Gastroesophageal sphincter (tissue), 4 donors: ENCODE measurements at regions not wholly inside any gene's neighbourhood (a gene's known extent, or its start where the extent isn't known, plus 50 kb on each side); places are given as distances from the start of the nearest gene placed in this dataset.

Experiments
- ATAC-seq: fragments of 150-250 bp; one replicate; pipeline ENCODE4 v1.9.1; 2016; ENCODE audit warnings: mild to moderate bottlenecking, moderate library complexity
- H3K27ac ChIP-seq, 4 donors: fragments of 200-600 bp; sonication (generic) in 3 of 4; 1 replicate in 3 of 4; 2 replicates in 1 of 4; pipeline ENCODE4 v1.5.1; 2016 to 2019
- H3K27me3 ChIP-seq: fragments of 200-600 bp; sonication (generic); one replicate; pipeline ENCODE4 v1.5.1; 2019
- H3K36me3 ChIP-seq, 2 donors: fragments of 200-600 bp; sonication (generic); one replicate each; pipeline ENCODE4 v1.5.1; 2019; ENCODE audit warnings: control low read depth in 1 of 2
- H3K4me1 ChIP-seq, 3 donors: fragments of 200-600 bp; sonication (generic); 1 replicate in 2 of 3; 2 replicates in 1 of 3; pipeline ENCODE4 v1.5.1; 2016 to 2019; ENCODE audit warnings: control low read depth in 2 of 3
- H3K4me3 ChIP-seq, 2 donors: fragments of 200-600 bp; sonication (generic); one replicate each; pipeline ENCODE4 v1.5.1; 2019; ENCODE audit warnings: mild to moderate bottlenecking in 1 of 2, moderate library complexity in 1 of 2
- H3K9me3 ChIP-seq, 3 donors: fragments of 200-600 bp; sonication (generic); one replicate each; pipeline ENCODE4 v1.5.1; 2017 to 2019; ENCODE audit warnings: control low read depth in 2 of 3
- CTCF ChIP-seq, 4 experiments: fragments of 200-600 bp in 2 of 4; fragments of 450-650 bp in 2 of 4; sonication (generic) in 1 of 4; IDR thresholded peaks; one replicate each; pipeline ENCODE4 v1.5.1; 2017 to 2019; ENCODE audit warnings: antibody characterized with exemption in 4 of 4, mild to moderate bottlenecking in 2 of 4, moderate library complexity in 2 of 4
- EP300 ChIP-seq: sonication (generic); formaldehyde crosslinking; IDR thresholded peaks from one replicate; pipeline ENCODE4 v1.6.1; 2017; ENCODE audit warnings: antibody characterized with exemption, mild to moderate bottlenecking
- POLR2A ChIP-seq, 2 donors: fragments of 450-650 bp; IDR thresholded peaks; one replicate each; pipeline ENCODE4 v1.6.1; 2017; ENCODE audit warnings: antibody characterized with exemption in 2 of 2, mild to moderate bottlenecking in 2 of 2, moderate library complexity in 1 of 2
- POLR2AphosphoS5 ChIP-seq: sonication (generic); formaldehyde crosslinking; IDR thresholded peaks from one replicate; pipeline ENCODE4 v1.6.1; 2017; ENCODE audit warnings: antibody characterized with exemption
- WGBS, 2 donors: methylation state at CpG; one replicate each; pipeline ENCODE4 v1.1.5; 2018; ENCODE audit warnings: low coverage in 1 of 2; 5-methylcytosine and 5-hydroxymethylcytosine counted together

- H3K4me3 ChIP-seq = no peak overlapping the region
- no peaks in the 10 kb centered on the region for H3K4me1 ChIP-seq
- no peak for ATAC-seq
- no peak overlapping the region for H3K27ac ChIP-seq
- no peaks in the 10 kb centered on the region for H3K9me3 ChIP-seq
- TF ChIP-seq EP300 (no peak), POLR2A (IDR thresholded peaks at IDR 0.05) (no peak), CTCF (IDR thresholded peaks at IDR 0.05) (no peak), POLR2AphosphoS5 (no peak)
- no peaks in the 10 kb centered on the region for H3K36me3 ChIP-seq
- WGBS, 2 donors = 25 to 44% methylated on average over 2 of the region's 2 CpGs
- H3K27me3 ChIP-seq = peaks cover under 1% of the 10 kb centered on the region
Measured at GRCh38 chr2:84323890-84324289, 135.2 kb downstream of the SUCLG1 start.

- 67 to 76% methylated on average over 2 of the region's 2 CpGs for WGBS, 2 donors
- ATAC-seq = no peak
- Histone ChIP-seq H3K9me3 (no peaks in the 10 kb centered on the region), H3K4me3 (no peak overlapping the region), H3K4me1 (no peaks in the 10 kb centered on the region), H3K27ac (no peak overlapping the region), H3K27me3 (peaks cover 5% of the 10 kb centered on the region), H3K36me3 (no peaks in the 10 kb centered on the region)
- TF ChIP-seq CTCF (IDR thresholded peaks at IDR 0.05) (no peak), POLR2A (IDR thresholded peaks at IDR 0.05) (no peak), POLR2AphosphoS5 (no peak), EP300 (no peak)
Measured at GRCh38 chr2:84320940-84321339, 138.1 kb downstream of the SUCLG1 start.

- no peaks in the 10 kb centered on the region for H3K9me3 ChIP-seq
- no peak for ATAC-seq
- H3K36me3 ChIP-seq = no peaks in the 10 kb centered on the region
- peaks cover 5% of the 10 kb centered on the region for H3K27me3 ChIP-seq
- WGBS, 2 donors = 80 to 82% methylated on average over 1 to 5 of the region's 6 CpGs
- TF ChIP-seq POLR2AphosphoS5 (no peak), CTCF (IDR thresholded peaks at IDR 0.05) (no peak), POLR2A (IDR thresholded peaks at IDR 0.05) (no peak), EP300 (no peak)
- no peaks in the 10 kb centered on the region for H3K4me1 ChIP-seq
- no peak overlapping the region for H3K27ac ChIP-seq
- H3K4me3 ChIP-seq = no peak overlapping the region
Measured at GRCh38 chr2:84319581-84319980, 139.5 kb downstream of the SUCLG1 start.

- WGBS, 2 donors = 84% methylated on average over 2 of the region's 2 CpGs; no CpG with 5 or more reads in 1 of the 2 donors
Measured at GRCh38 chr2:84317135-84317534, 141.9 kb downstream of the SUCLG1 start.

More at GRCh38 chr2:84317135-84317534, 141.9 kb downstream of the SUCLG1 start:
- Histone ChIP-seq H3K4me1 (no peaks in the 10 kb centered on the region), H3K9me3 (no peaks in the 10 kb centered on the region), H3K4me3 (no peak overlapping the region), H3K36me3 (no peaks in the 10 kb centered on the region), H3K27me3 (peaks cover 5% of the 10 kb centered on the region), H3K27ac (no peak overlapping the region)
- TF ChIP-seq EP300 (no peak), POLR2AphosphoS5 (no peak), POLR2A (IDR thresholded peaks at IDR 0.05) (no peak), CTCF (IDR thresholded peaks at IDR 0.05) (no peak)
- ATAC-seq = no peak
